ENCODE measurements at regions not wholly inside any gene's neighbourhood (a gene's known extent, or its start where the extent isn't known, plus 50 kb on each side); places are given as distances from the start of the nearest gene placed in this dataset.
"Not testable (repeated sequence)": the region's sequence is repeated elsewhere in the genome, so short reads cannot be mapped to it uniquely, and the experiment has no call there.

- no peak for DNase-seq (ENCODE audit: low read depth)
These were observed 99.6 kb upstream of the UBE2E1 start for GRCh38 chr3:23706111-23706510.

- DNase-seq (ENCODE audit: low read depth), result no peak
These were observed 95.8 kb upstream of the UBE2E1 start for GRCh38 chr3:23709987-23710386.

GRCh38 chr3:23710555-23710954, 95.2 kb upstream of the UBE2E1 start:
- no peak for DNase-seq (ENCODE audit: low read depth)

GRCh38 chr3:23711916-23712494, 93.8 kb upstream of the UBE2E1 start:
- no peak for DNase-seq (ENCODE audit: low read depth)

GRCh38 chr3:23712656-23713559, 92.8 kb upstream of the UBE2E1 start:
- DNase-seq (ENCODE audit: low read depth), result no peak

- no peak for DNase-seq (ENCODE audit: low read depth)
These were observed 92.1 kb upstream of the UBE2E1 start for GRCh38 chr3:23713641-23714040.

GRCh38 chr3:23720059-23720458, 85.7 kb upstream of the UBE2E1 start:
- DNase-seq (ENCODE audit: low read depth), result no peak

- DNase-seq (ENCODE audit: low read depth), result no peak
These were observed 84.9 kb upstream of the UBE2E1 start for GRCh38 chr3:23720885-23721284.

- no peak for DNase-seq (ENCODE audit: low read depth)
These were observed 82.6 kb upstream of the UBE2E1 start for GRCh38 chr3:23723141-23723540.

- no peak for DNase-seq (ENCODE audit: low read depth)
These were observed 81.8 kb upstream of the UBE2E1 start for GRCh38 chr3:23723930-23724329.

- no peak for DNase-seq (ENCODE audit: low read depth)
These were observed 78.8 kb upstream of the UBE2E1 start for GRCh38 chr3:23726811-23727548.

GRCh38 chr3:23728601-23729117, 77.1 kb upstream of the UBE2E1 start:
- DNase-seq (ENCODE audit: low read depth), result no peak

GRCh38 chr3:23729362-23729761, 76.4 kb upstream of the UBE2E1 start:
- DNase-seq (ENCODE audit: low read depth), result not testable (repeated sequence)

GRCh38 chr3:23734481-23734880, 71.3 kb upstream of the UBE2E1 start:
- DNase-seq (ENCODE audit: low read depth), result no peak

- DNase-seq (ENCODE audit: low read depth), result no peak
These were observed 70.7 kb upstream of the UBE2E1 start for GRCh38 chr3:23735062-23735461.

- no peak for DNase-seq (ENCODE audit: low read depth)
These were observed 70.0 kb upstream of the UBE2E1 start for GRCh38 chr3:23735535-23736326.

- no peak for DNase-seq (ENCODE audit: low read depth)
These were observed 66.8 kb upstream of the UBE2E1 start for GRCh38 chr3:23738944-23739343.

GRCh38 chr3:23739536-23739935, 66.2 kb upstream of the UBE2E1 start:
- DNase-seq (ENCODE audit: low read depth), result no peak

GRCh38 chr3:23740517-23740965, 65.2 kb upstream of the UBE2E1 start:
- peak; percentile 26 for DNase-seq (ENCODE audit: low read depth)

GRCh38 chr3:23741036-23741706, 64.6 kb upstream of the UBE2E1 start:
- no peak for DNase-seq (ENCODE audit: low read depth)

- no peak for DNase-seq (ENCODE audit: low read depth)
These were observed 62.5 kb upstream of the UBE2E1 start for GRCh38 chr3:23743141-23743784.
